Hematopoietic multipotent progenitor cell treated with erythropoietin and hydrocortisone succinate and interleukin-3 and kit ligand, for 4 days (in vitro differentiated cells): ENCODE measurements at regions not wholly inside any gene's neighbourhood (a gene's known extent, or its start where the extent isn't known, plus 50 kb on each side); places are given as distances from the start of the nearest gene placed in this dataset.

Source experiments
- DNase-seq: peaks from one replicate; pipeline ENCODE4 v3.0.0-alpha.2; 2015

- no peak for DNase-seq
Observed at GRCh38 chr10:2949221-2949947, 118.0 kb upstream of the PFKP start.

GRCh38 chr10:2948127-2948854 is 119.1 kb upstream of the PFKP start:
- no peak for DNase-seq

GRCh38 chr10:2944788-2945187 is 122.6 kb upstream of the PFKP start:
- no peak for DNase-seq

- DNase-seq = no peak
Observed at GRCh38 chr10:2943932-2944614, 123.3 kb upstream of the PFKP start.

GRCh38 chr10:2942938-2943337 is 124.4 kb upstream of the PFKP start:
- no peak for DNase-seq

- DNase-seq = no peak
Observed at GRCh38 chr10:2938869-2939268, 128.5 kb upstream of the PFKP start.

GRCh38 chr10:2936816-2937215 is 130.5 kb upstream of the PFKP start:
- no peak for DNase-seq

GRCh38 chr10:2935647-2936386 is 131.5 kb upstream of the PFKP start:
- no peak for DNase-seq

GRCh38 chr10:2933924-2934323 is 133.4 kb upstream of the PFKP start:
- DNase-seq = peak; percentile 39

GRCh38 chr10:2933519-2933918 is 133.8 kb upstream of the PFKP start:
- no peak for DNase-seq

GRCh38 chr10:2933071-2933470 is 134.3 kb upstream of the PFKP start:
- no peak for DNase-seq

GRCh38 chr10:2929480-2930258 is 137.7 kb upstream of the PFKP start:
- no peak for DNase-seq

GRCh38 chr10:2927958-2928840 is 139.1 kb upstream of the PFKP start:
- peak; percentile 83 for DNase-seq

- no peak for DNase-seq
Observed at GRCh38 chr10:2926918-2927660, 140.3 kb upstream of the PFKP start.

- peak; percentile 86 for DNase-seq
Observed at GRCh38 chr10:2925631-2926030, 141.7 kb upstream of the PFKP start.

- peak; percentile 55 for DNase-seq
Observed at GRCh38 chr10:2924431-2924830, 142.9 kb upstream of the PFKP start.

GRCh38 chr10:2921956-2922680 is 145.2 kb upstream of the PFKP start:
- DNase-seq = no peak

- DNase-seq = no peak
Observed at GRCh38 chr10:2920637-2921036, 146.7 kb upstream of the PFKP start.

- DNase-seq = no peak
Observed at GRCh38 chr10:2920168-2920567, 147.2 kb upstream of the PFKP start.

- DNase-seq = no peak
Observed at GRCh38 chr10:2919016-2919415, 148.3 kb upstream of the PFKP start.
